H1 (cell line): ENCODE measurements at regions not wholly inside any gene's neighbourhood (a gene's known extent, or its start where the extent isn't known, plus 50 kb on each side); places are given as distances from the start of the nearest gene placed in this dataset.

Experiments used
- ATF2 ChIP-seq: IDR thresholded peaks from 2 replicates; pipeline ENCODE4 v1.6.1; 2012; ENCODE audit warnings: low read length, inconsistent platforms
- EZH2 ChIP-seq: fragments of 200-600 bp; sonication (generic); IDR thresholded peaks from 2 replicates; pipeline ENCODE4 v1.7.1; 2012; ENCODE audit warnings: low read depth, mild to moderate bottlenecking, moderate library complexity, low read length, inconsistent platforms; ENCODE audit not compliant: severe bottlenecking
- POLR2AphosphoS5 ChIP-seq: IDR thresholded peaks from 2 replicates; pipeline ENCODE4 v1.6.1; 2011; ENCODE audit warnings: low read depth, low read length
- SAP30 ChIP-seq: fragments of 300-600 bp; sonication (generic); IDR thresholded peaks from 2 replicates; pipeline ENCODE4 v1.7.1; 2012; ENCODE audit warnings: low read length, moderate library complexity, mild to moderate bottlenecking, inconsistent platforms; ENCODE audit not compliant: insufficient read depth, insufficient replicate concordance
- TAF7 ChIP-seq: optimal IDR thresholded peaks from 2 replicates; pipeline ENCODE3; 2011; ENCODE audit warnings: low read depth, mild to moderate bottlenecking, inconsistent platforms, low read length, moderate library complexity, borderline replicate concordance
- TCF12 ChIP-seq: IDR thresholded peaks from 2 replicates; pipeline ENCODE4 v1.6.1; 2011; ENCODE audit warnings: low read depth, mild to moderate bottlenecking, low read length

- no peak for TF ChIP-seq TCF12
- no peak for TF ChIP-seq TAF7
- TF ChIP-seq EZH2 = no peak
- no peak for TF ChIP-seq SAP30
- no peak for TF ChIP-seq ATF2
- TF ChIP-seq POLR2AphosphoS5 = no peak
Observed at GRCh38 chr3:159277814-159278213, 476.0 kb downstream of the MFSD1 start (continued).
